GM21717 (cell line): ENCODE measurements at regions not wholly inside any gene's neighbourhood (a gene's known extent, or its start where the extent isn't known, plus 50 kb on each side); places are given as distances from the start of the nearest gene placed in this dataset.

Experiments
- ATAC-seq: cut with Tn5 transposase; IDR thresholded peaks from one replicate; pipeline ENCODE4 v1.9.1; 2021; ENCODE audit warnings: mild to moderate bottlenecking, moderate library complexity; ENCODE audit not compliant: unreplicated experiment

- no peak for ATAC-seq
These were observed 277.1 kb downstream of the KLF12 start for GRCh38 chr13:73857106-73857505.

GRCh38 chr13:73851104-73851503 lies 283.1 kb downstream of the KLF12 start:
- ATAC-seq, result no peak

GRCh38 chr13:73850104-73850873 lies 283.9 kb downstream of the KLF12 start:
- no peak for ATAC-seq

GRCh38 chr13:73849292-73849691 lies 284.9 kb downstream of the KLF12 start:
- no peak for ATAC-seq

GRCh38 chr13:73844986-73845385 lies 289.2 kb downstream of the KLF12 start:
- ATAC-seq, result no peak

- no peak for ATAC-seq
These were observed 291.6 kb downstream of the KLF12 start for GRCh38 chr13:73842626-73843025.

- no peak for ATAC-seq
These were observed 292.0 kb downstream of the KLF12 start for GRCh38 chr13:73842184-73842583.

- no peak for ATAC-seq
These were observed 297.1 kb downstream of the KLF12 start for GRCh38 chr13:73837147-73837546.

- ATAC-seq, result peak; percentile 61
These were observed 299.0 kb downstream of the KLF12 start for GRCh38 chr13:73835138-73835721.

GRCh38 chr13:73833325-73834070 lies 300.7 kb downstream of the KLF12 start:
- no peak for ATAC-seq

GRCh38 chr13:73832825-73833224 lies 301.4 kb downstream of the KLF12 start:
- ATAC-seq, result no peak

GRCh38 chr13:73832128-73832588 lies 302.0 kb downstream of the KLF12 start:
- ATAC-seq, result no peak

GRCh38 chr13:73829416-73829815 lies 304.8 kb downstream of the KLF12 start:
- ATAC-seq, result no peak

GRCh38 chr13:73828811-73829210 lies 305.4 kb downstream of the KLF12 start:
- no peak for ATAC-seq

GRCh38 chr13:73827434-73827833 lies 306.8 kb downstream of the KLF12 start:
- no peak for ATAC-seq

GRCh38 chr13:73825143-73825542 lies 309.1 kb downstream of the KLF12 start:
- ATAC-seq, result no peak

- ATAC-seq, result no peak
These were observed 311.3 kb downstream of the KLF12 start for GRCh38 chr13:73822668-73823592.

- ATAC-seq, result no peak
These were observed 313.5 kb downstream of the KLF12 start for GRCh38 chr13:73820688-73821087.

GRCh38 chr13:73820285-73820684 lies 313.9 kb downstream of the KLF12 start:
- no peak for ATAC-seq

- no peak for ATAC-seq
These were observed 314.5 kb downstream of the KLF12 start for GRCh38 chr13:73819711-73820110.

GRCh38 chr13:73816702-73817101 lies 317.5 kb downstream of the KLF12 start:
- ATAC-seq, result no peak
